ENCODE measurements at regions not wholly inside any gene's neighbourhood (a gene's known extent, or its start where the extent isn't known, plus 50 kb on each side); places are given as distances from the start of the nearest gene placed in this dataset.

GRCh38 chr16:80150978-80151721 lies 389.6 kb upstream of the DYNLRB2 start:
- Mint-ChIP-seq H3K27ac (no peak overlapping the region), H3K27me3 (ENCODE audit: insufficient read depth) (peaks cover 28% of the 10 kb centered on the region), H3K4me3 (no peak overlapping the region), H3K9me3 (no peaks in the 10 kb centered on the region), H3K36me3 (ENCODE audit: low read depth) (no peaks in the 10 kb centered on the region), H3K4me1 (no peaks in the 10 kb centered on the region)
- Histone ChIP-seq H3K36me3 (ENCODE audit: control insufficient read depth, insufficient read depth, low read length) (no peaks in the 10 kb centered on the region), H3K27me3 (ENCODE audit: control insufficient read depth, insufficient read depth, low read length, poor library complexity, severe bottlenecking) (no peaks in the 10 kb centered on the region), H3K27ac (ENCODE audit: low read depth, low read length) (no peak overlapping the region), H3K9me3 (ENCODE audit: control insufficient read depth, low read length) (no peaks in the 10 kb centered on the region), H3K9ac (ENCODE audit: extremely low read depth, low read length, poor library complexity, severe bottlenecking) (no peak overlapping the region), H3K4me3 (ENCODE audit: low read length) (no peak overlapping the region), H3K4me1 (ENCODE audit: control insufficient read depth, insufficient read depth, low read length) (no peaks in the 10 kb centered on the region)
- 82 to 95% methylated on average over 2 to 3 of the region's 3 CpGs for WGBS, 2 experiments (ENCODE audit: insufficient coverage in 1 of 2, insufficient read length in 1 of 2)
- no peak for TF ChIP-seq CTCF (conservative IDR thresholded peaks at IDR 0.05)
- no peak for DNase-seq

- Mint-ChIP-seq H3K9me3 (no peaks in the 10 kb centered on the region), H3K27ac (no peak overlapping the region), H3K27me3 (ENCODE audit: insufficient read depth) (peaks cover 27% of the 10 kb centered on the region), H3K36me3 (ENCODE audit: low read depth) (no peaks in the 10 kb centered on the region), H3K4me1 (no peaks in the 10 kb centered on the region), H3K4me3 (no peak overlapping the region)
- WGBS, 2 experiments (ENCODE audit: insufficient coverage in 1 of 2, insufficient read length in 1 of 2) = 95% methylated on average over 3 of the region's 3 CpGs; no CpG with 5 or more reads in 1 of the 2 experiments
- no peak overlapping the region for H3K9ac ChIP-seq (ENCODE audit: extremely low read depth, low read length, poor library complexity, severe bottlenecking)
- no peaks in the 10 kb centered on the region for H3K4me1 ChIP-seq (ENCODE audit: control insufficient read depth, insufficient read depth, low read length)
- no peak for DNase-seq
- H3K9me3 ChIP-seq (ENCODE audit: control insufficient read depth, low read length) = no peaks in the 10 kb centered on the region
- no peaks in the 10 kb centered on the region for H3K27me3 ChIP-seq (ENCODE audit: control insufficient read depth, insufficient read depth, low read length, poor library complexity, severe bottlenecking)
- no peaks in the 10 kb centered on the region for H3K36me3 ChIP-seq (ENCODE audit: control insufficient read depth, insufficient read depth, low read length)
- no peak overlapping the region for H3K27ac ChIP-seq (ENCODE audit: low read depth, low read length)
- no peak overlapping the region for H3K4me3 ChIP-seq (ENCODE audit: low read length)
- TF ChIP-seq CTCF (conservative IDR thresholded peaks at IDR 0.05) = no peak
These were observed 392.0 kb upstream of the DYNLRB2 start for GRCh38 chr16:80148826-80149225.

- Mint-ChIP-seq H3K4me3 (no peak overlapping the region), H3K27ac (no peak overlapping the region), H3K27me3 (ENCODE audit: insufficient read depth) (peaks cover 27% of the 10 kb centered on the region), H3K4me1 (no peaks in the 10 kb centered on the region), H3K36me3 (ENCODE audit: low read depth) (no peaks in the 10 kb centered on the region), H3K9me3 (peaks cover 9% of the 10 kb centered on the region)
- Histone ChIP-seq H3K36me3 (ENCODE audit: control insufficient read depth, insufficient read depth, low read length) (no peaks in the 10 kb centered on the region), H3K4me3 (ENCODE audit: low read length) (no peak overlapping the region), H3K27ac (ENCODE audit: low read depth, low read length) (no peak overlapping the region), H3K27me3 (ENCODE audit: control insufficient read depth, insufficient read depth, low read length, poor library complexity, severe bottlenecking) (no peaks in the 10 kb centered on the region), H3K9me3 (ENCODE audit: control insufficient read depth, low read length) (peaks cover 12% of the 10 kb centered on the region), H3K9ac (ENCODE audit: extremely low read depth, low read length, poor library complexity, severe bottlenecking) (no peak overlapping the region), H3K4me1 (ENCODE audit: control insufficient read depth, insufficient read depth, low read length) (no peaks in the 10 kb centered on the region)
- no peak for DNase-seq
- TF ChIP-seq CTCF (conservative IDR thresholded peaks at IDR 0.05) = no peak
- 85 to 93% methylated on average over 7 to 8 of the region's 8 CpGs for WGBS, 2 experiments (ENCODE audit: insufficient coverage in 1 of 2, insufficient read length in 1 of 2)
These were observed 393.7 kb upstream of the DYNLRB2 start for GRCh38 chr16:80147026-80147655.
